Naive thymus-derived CD8-positive, alpha-beta T cell (primary cell): ENCODE measurements at regions not wholly inside any gene's neighbourhood (a gene's known extent, or its start where the extent isn't known, plus 50 kb on each side); places are given as distances from the start of the nearest gene placed in this dataset.

Experiments used
- ATAC-seq, 2 donors: fragments of 150-1000 bp; cut with Tn5 transposase in 1 of 2; sonication (Bioruptor Pico), chemical (Tn5 transposase) in 1 of 2; 1 replicate in 1 of 2; 2 replicates in 1 of 2; pipeline ENCODE4 v1.10.0; 2021; ENCODE audit warnings: mild to moderate bottlenecking in 2 of 2, moderate library complexity in 2 of 2
- POLR2A ChIA-PET: fragments of 350-600 bp; sonication (Branson Sonifier 250); formaldehyde crosslinking; loops from one replicate; lab custom pipeline; 2021; ENCODE audit warnings: antibody characterized with exemption; lab: Charles Lee
- DNase-seq, 10 donors: peaks; one replicate each; pipeline versions ENCODE4 v3.0.0 to v3.0.0-alpha.2; 2020 to 2022
- H3K27ac Mint-ChIP-seq, 10 donors: one replicate each; pipeline ENCODE4 v1.8.0; 2020 to 2022; ENCODE audit warnings: mild to moderate bottlenecking in 10 of 10, mixed read lengths in 10 of 10, moderate library complexity in 4 of 10, inconsistent platforms in 1 of 10
- H3K27me3 Mint-ChIP-seq, 5 donors: one replicate each; pipeline ENCODE4 v1.8.0; 2021 to 2022; ENCODE audit warnings: mixed read lengths in 5 of 5
- H3K36me3 Mint-ChIP-seq, 3 donors: one replicate each; pipeline ENCODE4 v1.8.0; 2020 to 2022; ENCODE audit warnings: mixed read lengths in 3 of 3, mild to moderate bottlenecking in 2 of 3, inconsistent platforms in 1 of 3
- H3K4me1 Mint-ChIP-seq, 4 donors: one replicate each; pipeline ENCODE4 v1.8.0; 2021 to 2022; ENCODE audit warnings: mixed read lengths in 4 of 4
- H3K4me3 Mint-ChIP-seq, 10 donors: one replicate each; pipeline ENCODE4 v1.8.0; 2020 to 2022; ENCODE audit warnings: mild to moderate bottlenecking in 10 of 10, mixed read lengths in 10 of 10, moderate library complexity in 6 of 10, inconsistent platforms in 1 of 10
- H3K9me3 Mint-ChIP-seq, 9 donors: one replicate each; pipeline ENCODE4 v1.8.0; 2020 to 2022; ENCODE audit warnings: mixed read lengths in 9 of 9, mild to moderate bottlenecking in 3 of 9, inconsistent platforms in 1 of 9, moderate library complexity in 1 of 9

GRCh38 chr2:239856620-239857285 is 168.4 kb downstream of the NDUFA10 start:
- H3K27ac Mint-ChIP-seq = no peak overlapping the region
- H3K4me3 Mint-ChIP-seq = no peak overlapping the region
- POLR2A ChIA-PET = no interaction called here
- H3K36me3 Mint-ChIP-seq = no peaks in the 10 kb centered on the region
- no peak for ATAC-seq
- DNase-seq = peak in 1 of 10 donors; percentile 53
- H3K27me3 Mint-ChIP-seq = peaks cover 5 to 42% (median 25%) of the 10 kb centered on the region in 5 donors
- peaks cover 0 to 4% (median 2%) of the 10 kb centered on the region in 4 donors for H3K4me1 Mint-ChIP-seq
- peaks cover 0 to 6% (median 1%) of the 10 kb centered on the region in 9 donors for H3K9me3 Mint-ChIP-seq

DNA sequence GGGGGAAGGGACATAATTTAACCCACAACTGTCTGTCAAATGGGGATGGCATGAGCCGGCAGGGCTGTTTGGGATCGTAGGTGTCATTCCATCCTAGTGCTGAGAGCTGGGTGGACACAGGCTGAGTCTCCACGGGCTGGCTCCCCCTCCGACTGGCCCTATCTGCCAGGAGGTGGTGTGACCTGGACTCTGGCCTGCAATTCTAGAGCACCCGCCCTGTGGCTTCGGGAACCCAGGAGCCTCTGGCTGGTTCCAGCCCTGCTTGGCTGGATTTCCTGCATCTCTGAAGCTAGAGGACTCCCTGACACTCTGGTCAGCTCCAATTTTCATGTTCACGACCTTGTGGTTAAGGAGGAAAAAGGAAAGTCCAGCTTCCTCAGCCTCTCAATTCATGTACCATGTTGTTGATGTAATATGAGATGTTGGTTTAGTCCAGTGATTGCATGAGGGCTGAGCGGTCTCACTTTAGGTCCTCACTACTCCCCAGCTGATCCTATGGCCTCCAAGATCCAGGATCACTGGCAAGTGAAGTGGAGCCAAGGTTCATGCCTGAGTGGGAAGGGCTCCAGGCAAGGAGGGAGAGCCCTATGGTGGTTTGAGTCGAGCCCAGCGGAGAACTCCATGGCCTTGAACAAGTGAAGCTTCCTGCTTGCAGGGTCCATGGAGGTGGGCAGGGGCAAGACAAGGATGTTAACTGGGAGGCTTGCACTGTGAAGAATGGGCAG is 169.1 kb downstream of the NDUFA10 start:
- peak in 1 of 10 donors; percentile 8 for DNase-seq
- H3K27me3 Mint-ChIP-seq = peaks cover 5 to 42% (median 28%) of the 10 kb centered on the region in 5 donors
- H3K27ac Mint-ChIP-seq = peak overlapping the region in 1 of 10 donors; percentile 73
- POLR2A ChIA-PET = no interaction called here
- H3K9me3 Mint-ChIP-seq = peaks cover under 1 to 11% (median 8%) of the 10 kb centered on the region in 9 donors
- H3K36me3 Mint-ChIP-seq = peaks cover 0 to 6% (median 0%) of the 10 kb centered on the region in 3 donors
- H3K4me1 Mint-ChIP-seq = peaks cover 0 to 2% (median 0%) of the 10 kb centered on the region in 4 donors
- ATAC-seq = no peak
- H3K4me3 Mint-ChIP-seq = no peak overlapping the region

- DNase-seq (no peak), ATAC-seq (no peak)
- Mint-ChIP-seq H3K4me3 (no peak overlapping the region), H3K27me3 (peaks cover 5 to 42% (median 28%) of the 10 kb centered on the region in 5 donors), H3K9me3 (peaks cover 8 to 25% (median 15%) of the 10 kb centered on the region in 9 donors), H3K4me1 (no peaks in the 10 kb centered on the region), H3K27ac (no peak overlapping the region), H3K36me3 (peaks cover 0 to 12% (median 0%) of the 10 kb centered on the region in 3 donors)
- POLR2A ChIA-PET = interaction anchor here (0.7 kb wide), 1 partner anchor 93 kb away, joined by 6 read pairs; no protein-coding TSS in a partner anchor
These were observed 170.5 kb downstream of the NDUFA10 start for GRCh38 chr2:239854596-239854995.

GRCh38 chr2:239853706-239854327 is 171.3 kb downstream of the NDUFA10 start:
- no peak overlapping the region for H3K4me3 Mint-ChIP-seq
- H3K36me3 Mint-ChIP-seq = peaks cover 0 to 12% (median 0%) of the 10 kb centered on the region in 3 donors

GRCh38 chr2:239853121-239853520 is 172.0 kb downstream of the NDUFA10 start:
- no peak for ATAC-seq
- POLR2A ChIA-PET = no interaction called here
- DNase-seq = no peak
- peaks cover 5 to 47% (median 26%) of the 10 kb centered on the region in 5 donors for H3K27me3 Mint-ChIP-seq
- H3K9me3 Mint-ChIP-seq = peaks cover 10 to 39% (median 29%) of the 10 kb centered on the region in 9 donors
- H3K27ac Mint-ChIP-seq = no peak overlapping the region
- H3K36me3 Mint-ChIP-seq = peaks cover 0 to 12% (median 0%) of the 10 kb centered on the region in 3 donors
- no peaks in the 10 kb centered on the region for H3K4me1 Mint-ChIP-seq
- H3K4me3 Mint-ChIP-seq = no peak overlapping the region

More at GRCh38 chr2:239853706-239854327, 171.3 kb downstream of the NDUFA10 start:
- ATAC-seq = no peak
- DNase-seq = no peak
- peaks cover 5 to 46% (median 32%) of the 10 kb centered on the region in 5 donors for H3K27me3 Mint-ChIP-seq
- peaks cover 10 to 33% (median 22%) of the 10 kb centered on the region in 9 donors for H3K9me3 Mint-ChIP-seq
- POLR2A ChIA-PET = no interaction called here
- no peaks in the 10 kb centered on the region for H3K4me1 Mint-ChIP-seq
- no peak overlapping the region for H3K27ac Mint-ChIP-seq

- DNase-seq = no peak
- Mint-ChIP-seq H3K27me3 (peaks cover 3 to 50% (median 23%) of the 10 kb centered on the region in 5 donors), H3K4me3 (no peak overlapping the region), H3K9me3 (peaks cover 10 to 42% (median 33%) of the 10 kb centered on the region in 9 donors), H3K27ac (no peak overlapping the region), H3K4me1 (no peaks in the 10 kb centered on the region), H3K36me3 (peaks cover 0 to 12% (median 0%) of the 10 kb centered on the region in 3 donors)
- POLR2A ChIA-PET = no interaction called here
- ATAC-seq = no peak
These were observed 172.9 kb downstream of the NDUFA10 start for GRCh38 chr2:239852272-239852671.

DNA sequence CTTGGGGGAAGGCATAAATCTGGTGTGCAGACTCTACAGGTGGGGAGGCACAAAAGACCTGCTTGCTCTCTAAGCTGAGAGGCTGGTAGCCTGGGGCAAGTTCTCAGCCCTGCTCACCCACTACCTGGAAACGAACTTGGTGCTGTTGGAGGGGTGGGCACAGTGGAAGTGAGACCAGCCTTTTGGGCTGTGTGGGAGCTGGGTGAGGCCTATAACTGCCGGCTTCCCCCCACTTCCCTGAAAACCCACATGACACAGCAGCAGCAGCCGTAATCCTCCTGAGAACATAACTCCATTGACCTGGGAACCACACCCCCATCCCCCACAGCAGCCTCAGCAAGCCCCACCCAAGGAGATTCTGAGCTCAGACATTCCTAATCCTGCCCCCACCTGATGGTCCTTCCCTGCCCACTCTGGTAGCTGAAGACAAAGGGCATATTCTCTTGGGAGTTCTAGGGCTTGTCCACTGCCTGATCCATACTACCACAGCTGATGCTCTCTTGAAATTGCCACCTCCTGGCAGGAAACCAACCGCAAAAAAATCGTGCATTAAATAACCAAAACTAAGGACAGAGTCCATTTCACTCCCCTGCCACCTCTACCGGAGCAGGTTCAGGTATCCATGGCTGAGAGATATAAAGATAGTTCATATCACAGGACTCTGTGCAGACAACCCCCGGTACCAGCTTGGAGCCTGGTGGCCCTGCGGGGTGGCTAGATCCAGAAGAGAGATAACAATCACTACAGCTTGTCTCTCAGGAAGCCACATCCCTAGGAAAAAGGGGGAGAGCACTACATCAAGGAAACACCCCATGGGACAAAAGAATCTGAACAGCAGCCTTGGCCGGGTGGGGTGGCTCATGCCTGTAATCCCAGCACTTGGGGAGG is 178.1 kb downstream of the NDUFA10 start:
- DNase-seq = no peak
- no peak overlapping the region for H3K27ac Mint-ChIP-seq
- POLR2A ChIA-PET = no interaction called here
- no peak overlapping the region for H3K4me3 Mint-ChIP-seq
- peaks cover 0 to 12% (median 0%) of the 10 kb centered on the region in 3 donors for H3K36me3 Mint-ChIP-seq
- peaks cover 16 to 57% (median 24%) of the 10 kb centered on the region in 5 donors for H3K27me3 Mint-ChIP-seq
- ATAC-seq = no peak
- H3K4me1 Mint-ChIP-seq = peaks cover 0 to 1% (median 0%) of the 10 kb centered on the region in 4 donors
- H3K9me3 Mint-ChIP-seq = peaks cover 17 to 64% (median 34%) of the 10 kb centered on the region in 9 donors

DNA sequence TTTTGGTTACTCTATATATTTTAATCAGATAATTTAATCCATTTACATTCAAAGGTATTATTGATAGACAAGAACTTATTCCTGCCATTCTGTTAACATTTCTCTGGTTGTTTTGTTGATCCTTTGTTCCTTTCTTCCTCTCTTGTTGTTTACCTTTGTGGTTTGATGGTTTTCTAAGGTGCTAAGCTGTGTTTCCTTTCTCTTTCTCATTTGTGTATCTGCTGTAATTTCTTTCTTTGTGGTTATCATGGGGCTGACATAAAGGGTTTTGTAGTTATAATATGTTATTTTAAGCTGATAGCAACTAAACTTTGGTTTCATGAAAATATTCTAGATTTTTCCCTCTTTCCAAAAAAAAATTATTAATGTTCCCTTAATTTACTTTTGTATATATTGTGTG is 179.2 kb downstream of the NDUFA10 start:
- H3K9me3 Mint-ChIP-seq = peaks cover 12 to 56% (median 33%) of the 10 kb centered on the region in 9 donors
- no peak overlapping the region for H3K4me3 Mint-ChIP-seq
- peaks cover 16 to 57% (median 26%) of the 10 kb centered on the region in 5 donors for H3K27me3 Mint-ChIP-seq
- peaks cover 0 to 5% (median 0%) of the 10 kb centered on the region in 3 donors for H3K36me3 Mint-ChIP-seq
- H3K27ac Mint-ChIP-seq = no peak overlapping the region
- ATAC-seq = no peak
- H3K4me1 Mint-ChIP-seq = peaks cover 0 to 1% (median 0%) of the 10 kb centered on the region in 4 donors
- POLR2A ChIA-PET = no interaction called here
- no peak for DNase-seq

DNA sequence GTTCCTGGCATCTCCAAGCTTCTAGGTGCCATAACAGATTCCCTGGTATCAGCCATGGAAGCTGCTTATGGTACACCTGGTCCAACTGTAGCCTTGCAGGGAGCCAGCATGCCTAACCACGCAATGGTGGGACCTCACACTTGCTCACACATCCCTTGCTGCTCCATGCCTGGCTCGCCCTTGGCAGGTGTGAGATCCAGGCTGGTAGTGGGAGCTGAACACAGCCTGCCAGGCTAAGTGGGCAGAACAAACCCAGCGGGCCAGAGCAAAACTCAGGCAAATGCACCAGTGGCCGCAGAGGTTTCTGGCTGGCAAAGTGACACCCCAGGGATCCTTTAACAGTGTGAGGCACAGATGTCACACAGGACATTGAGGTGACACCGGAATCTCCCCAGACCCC is 185.8 kb downstream of the NDUFA10 start:
- Mint-ChIP-seq H3K9me3 (peaks cover 0 to 11% (median 4%) of the 10 kb centered on the region in 9 donors), H3K36me3 (no peaks in the 10 kb centered on the region), H3K4me3 (no peak overlapping the region), H3K27me3 (peaks cover 13 to 27% (median 18%) of the 10 kb centered on the region in 5 donors), H3K27ac (no peak overlapping the region), H3K4me1 (no peaks in the 10 kb centered on the region)
- ATAC-seq (no peak), DNase-seq (no peak)
- POLR2A ChIA-PET = no interaction called here

- H3K4me3 Mint-ChIP-seq = no peak overlapping the region
- ATAC-seq (no peak), DNase-seq (peak in 1 of 10 donors; percentile 56)
- peaks cover 0 to 4% (median 2%) of the 10 kb centered on the region in 9 donors for H3K9me3 Mint-ChIP-seq
- peaks cover 6 to 17% (median 10%) of the 10 kb centered on the region in 5 donors for H3K27me3 Mint-ChIP-seq
- peak overlapping the region in 1 of 10 donors; percentile 27 for H3K27ac Mint-ChIP-seq
- H3K4me1 Mint-ChIP-seq = no peaks in the 10 kb centered on the region
- POLR2A ChIA-PET = no interaction called here
- H3K36me3 Mint-ChIP-seq = no peaks in the 10 kb centered on the region
These were observed 188.9 kb downstream of the NDUFA10 start for GRCh38 chr2:239836021-239836765.

- DNase-seq = no peak
- no peak for ATAC-seq
- H3K27ac Mint-ChIP-seq = no peak overlapping the region
- peaks cover 1 to 17% (median 6%) of the 10 kb centered on the region in 5 donors for H3K27me3 Mint-ChIP-seq
- H3K36me3 Mint-ChIP-seq = no peaks in the 10 kb centered on the region
- H3K9me3 Mint-ChIP-seq = peaks cover 0 to 4% (median 2%) of the 10 kb centered on the region in 9 donors
- POLR2A ChIA-PET = no interaction called here
- no peaks in the 10 kb centered on the region for H3K4me1 Mint-ChIP-seq
- no peak overlapping the region for H3K4me3 Mint-ChIP-seq
These were observed 190.1 kb downstream of the NDUFA10 start for GRCh38 chr2:239835056-239835455.
